SK-N-SH (cell line): ENCODE measurements at regions not wholly inside any gene's neighbourhood (a gene's known extent, or its start where the extent isn't known, plus 50 kb on each side); places are given as distances from the start of the nearest gene placed in this dataset.

Experiments
- CTCF ChIA-PET: fragments of 300-600, 350-600 bp; formaldehyde crosslinking; extraction: SDS; loops from one replicate; lab custom pipeline; 2021; lab: Yijun Ruan, JAX
- POLR2A ChIA-PET: fragments of 350-600 bp; sonication (Branson Sonifier 250); formaldehyde crosslinking; extraction: SDS; loops from one replicate; lab custom pipeline; 2020; ENCODE audit warnings: antibody characterized with exemption, inconsistent platforms; lab: Yijun Ruan, JAX
- DNase-seq: peaks from one replicate; pipeline ENCODE4 v3.0.0; 2012
- H2AFZ ChIP-seq: fragments of 200-600 bp; sonication (generic); 2 replicates; pipeline ENCODE4 v1.8.1; 2016; ENCODE audit warnings: antibody characterized with exemption, mild to moderate bottlenecking, low read depth
- H3F3A ChIP-seq: fragments of 200-600 bp; sonication (generic); replicated peaks from 2 replicates; pipeline ENCODE3; 2016; ENCODE audit warnings: antibody characterized with exemption, mild to moderate bottlenecking; ENCODE audit not compliant: insufficient read depth
- H3K27ac ChIP-seq, 2 experiments: fragments of 200-500 bp in 1 of 2; fragments of 200-600 bp in 1 of 2; sonication (Bioruptor generic) in 1 of 2; sonication (generic), shearing (Covaris generic) in 1 of 2; 2 replicates each; pipeline versions ENCODE4 v1.5.1 to v1.6.1; 2014 to 2016; ENCODE audit warnings: low read depth in 2 of 2, inconsistent platforms in 1 of 2, low read length in 1 of 2, mild to moderate bottlenecking in 1 of 2, mixed read lengths in 1 of 2
- H3K27me3 ChIP-seq: fragments of 200-600 bp; sonication (generic), shearing (Covaris generic); 2 replicates; pipeline ENCODE4 v1.6.1; 2016; ENCODE audit warnings: mixed run types; ENCODE audit not compliant: insufficient read depth
- H3K36me3 ChIP-seq, 2 experiments: fragments of 200-500 bp in 1 of 2; fragments of 200-600 bp in 1 of 2; sonication (Bioruptor generic) in 1 of 2; sonication (generic) in 1 of 2; replicated peaks in 1 of 2; 2 replicates each; pipeline versions ENCODE3 to v1.5.1; 2014 to 2016; ENCODE audit warnings: low read length in 1 of 2, mild to moderate bottlenecking in 1 of 2; ENCODE audit not compliant: insufficient read depth in 2 of 2, control insufficient read depth in 1 of 2
- H3K4me1 ChIP-seq, 2 experiments: fragments of 200-500 bp in 1 of 2; fragments of 200-600 bp in 1 of 2; sonication (Bioruptor generic) in 1 of 2; sonication (generic), shearing (Covaris generic) in 1 of 2; 2 replicates each; pipeline versions ENCODE4 v1.5.1 to v1.6.1; 2014 to 2016; ENCODE audit warnings: low read depth in 1 of 2, low read length in 1 of 2, mixed run types in 1 of 2; ENCODE audit not compliant: insufficient read depth in 2 of 2, control insufficient read depth in 1 of 2
- H3K4me2 ChIP-seq: fragments of 200-600 bp; sonication (generic), shearing (Covaris generic); 2 replicates; pipeline ENCODE4 v1.6.1; 2017; ENCODE audit warnings: mixed run types
- H3K4me3 ChIP-seq, 2 experiments: fragments of 200-500 bp in 1 of 2; fragments of 200-600 bp in 1 of 2; sonication (Bioruptor generic) in 1 of 2; sonication (generic), shearing (Covaris generic) in 1 of 2; 2 replicates each; pipeline versions ENCODE4 v1.5.1 to v1.8.1; 2014 to 2016; ENCODE audit warnings: low read depth in 2 of 2, inconsistent platforms in 1 of 2, low read length in 1 of 2, mild to moderate bottlenecking in 1 of 2, mixed read lengths in 1 of 2, moderate library complexity in 1 of 2
- H3K79me2 ChIP-seq: fragments of 200-600 bp; sonication (generic); 2 replicates; pipeline ENCODE4 v1.8.1; 2017; ENCODE audit warnings: mild to moderate bottlenecking; ENCODE audit not compliant: insufficient read depth
- H3K9ac ChIP-seq: fragments of 200-600 bp; sonication (generic); 2 replicates; pipeline ENCODE4 v1.6.1; 2017; ENCODE audit warnings: mixed run types
- H3K9me2 ChIP-seq: fragments of 200-600 bp; sonication (generic); 2 replicates; pipeline ENCODE4 v1.6.1; 2017; ENCODE audit warnings: mixed run types
- H3K9me3 ChIP-seq: fragments of 200-600 bp; sonication (generic); 2 replicates; pipeline ENCODE4 v1.6.1; 2017; ENCODE audit warnings: mixed run types, mild to moderate bottlenecking, moderate library complexity
- H4K20me1 ChIP-seq: fragments of 200-600 bp; sonication (generic); 2 replicates; pipeline ENCODE4 v1.6.1; 2017; ENCODE audit warnings: mild to moderate bottlenecking, mixed run types; ENCODE audit not compliant: insufficient read depth
- CHD2 ChIP-seq: fragments of 150-350 bp; IDR thresholded peaks from 2 replicates; pipeline ENCODE4 v1.6.1; 2018; ENCODE audit warnings: low read length; ENCODE audit not compliant: partially characterized antibody
- EZH2phosphoT487 ChIP-seq: fragments of 200-600 bp; sonication (generic); IDR thresholded peaks from 2 replicates; pipeline ENCODE4 v1.6.1; 2017; ENCODE audit warnings: low read depth, mixed run types, mild to moderate bottlenecking, antibody characterized with exemption, moderate library complexity, borderline replicate concordance
- FOXJ3 ChIP-seq: sonication (generic); formaldehyde crosslinking; IDR thresholded peaks from 2 replicates; pipeline ENCODE4 v1.5.1; 2020; ENCODE audit warnings: mild to moderate bottlenecking, missing genetic modification reagents
- FOXM1 ChIP-seq: IDR thresholded peaks from 2 replicates; pipeline ENCODE4 v1.4.0; 2012; ENCODE audit warnings: low read depth, mild to moderate bottlenecking
- GATA2 ChIP-seq: sonication (generic); formaldehyde crosslinking; IDR thresholded peaks from 2 replicates; pipeline ENCODE4 v1.5.0; 2020; ENCODE audit warnings: mild to moderate bottlenecking, missing genetic modification reagents
- JUND ChIP-seq: IDR thresholded peaks from 2 replicates; pipeline ENCODE4 v1.4.0; 2012
- MXI1 ChIP-seq: IDR thresholded peaks from 2 replicates; pipeline ENCODE4 v1.6.1; 2012; ENCODE audit warnings: mild to moderate bottlenecking, low read depth, low read length, improper control_type of control experiment
- NFIC ChIP-seq: IDR thresholded peaks from 2 replicates; pipeline ENCODE4 v1.4.0; 2012; ENCODE audit warnings: borderline replicate concordance
- POLR2AphosphoS5 ChIP-seq: IDR thresholded peaks from 2 replicates; pipeline ENCODE4 v1.6.1; 2012; ENCODE audit warnings: low read depth, low read length
- RAD21 ChIP-seq: IDR thresholded peaks from 2 replicates; pipeline ENCODE4 v1.6.1; 2012; ENCODE audit warnings: mild to moderate bottlenecking, low read length
- RCOR1 ChIP-seq: fragments of 150-350 bp; IDR thresholded peaks from 2 replicates; pipeline ENCODE4 v1.6.1; 2017; ENCODE audit warnings: antibody characterized with exemption, low read length
- RFX5 ChIP-seq: IDR thresholded peaks from 2 replicates; pipeline ENCODE4 v1.6.1; 2012; ENCODE audit warnings: mild to moderate bottlenecking, improper control_type of control experiment, low read length
- RXRA ChIP-seq: IDR thresholded peaks from 2 replicates; pipeline ENCODE4 v1.4.0; 2012; ENCODE audit warnings: low read depth, mild to moderate bottlenecking, borderline replicate concordance
- SIN3A ChIP-seq: IDR thresholded peaks from 2 replicates; pipeline ENCODE4 v1.6.1; 2012; ENCODE audit warnings: low read depth, mild to moderate bottlenecking, low read length, moderate library complexity, borderline replicate concordance
- SMC3 ChIP-seq: IDR thresholded peaks from 2 replicates; pipeline ENCODE4 v1.6.1; 2012; ENCODE audit warnings: low read depth, low read length, improper control_type of control experiment
- TAF1 ChIP-seq: IDR thresholded peaks from 2 replicates; pipeline ENCODE4 v1.6.1; 2012; ENCODE audit warnings: low read depth, mild to moderate bottlenecking, low read length, moderate library complexity, borderline replicate concordance
- TEAD4 ChIP-seq: IDR thresholded peaks from 2 replicates; pipeline ENCODE4 v1.4.0; 2012; ENCODE audit warnings: mild to moderate bottlenecking, borderline replicate concordance; ENCODE audit not compliant: insufficient read depth
- USF2 ChIP-seq: fragments of 150-350 bp; IDR thresholded peaks from 2 replicates; pipeline ENCODE4 v1.6.1; 2017; ENCODE audit warnings: antibody characterized with exemption, low read length, low read depth, borderline replicate concordance
- WGBS: methylation state at CpG from one replicate; pipeline ENCODE4 v1.1.6; 2017; ENCODE audit warnings: low lambda C conversion rate; 5-methylcytosine and 5-hydroxymethylcytosine counted together
- TF ChIP-seq, protein P1 (sequence below): IDR thresholded peaks from 2 replicates; pipeline ENCODE4; 2012
- TF ChIP-seq, protein P2 (sequence below): fragments of 200-600 bp; sonication (generic); IDR thresholded peaks from 2 replicates; pipeline ENCODE4 v1.6.1; 2017; ENCODE audit warnings: antibody characterized with exemption, mild to moderate bottlenecking, moderate library complexity
- TF ChIP-seq, protein P3 (sequence below): fragments of 150-350 bp; IDR thresholded peaks from 2 replicates; pipeline ENCODE4 v1.6.1; 2016; ENCODE audit warnings: mild to moderate bottlenecking, low read depth, low read length

- no peaks in the 10 kb centered on the region for H4K20me1 ChIP-seq
- H3K36me3 ChIP-seq: no peaks in the 10 kb centered on the region
- DNase-seq: no peak
- no peak overlapping the region for H2AFZ ChIP-seq
- H3F3A ChIP-seq: no peaks in the 10 kb centered on the region
- H3K4me3 ChIP-seq: no peak overlapping the region
- TF ChIP-seq CHD2 (no peak), RXRA (no peak), USF2 (no peak), POLR2AphosphoS5 (no peak), FOXM1 (no peak)
- TF ChIP-seq, all 33 proteins: peak for 0
- ChIA-PET CTCF (no interaction called here), POLR2A (no interaction called here)
- WGBS: 39% methylated on average over 1 of the region's 1 CpG
- H3K27ac ChIP-seq: no peak overlapping the region
- H3K9me2 ChIP-seq: no peaks in the 10 kb centered on the region; the same call in 1 of the 2 replicates
- no peak overlapping the region for H3K4me2 ChIP-seq
- H3K79me2 ChIP-seq: no peaks in the 10 kb centered on the region
- no peaks in the 10 kb centered on the region for H3K27me3 ChIP-seq
- H3K9me3 ChIP-seq: no peaks in the 10 kb centered on the region
- H3K4me1 ChIP-seq: no peaks in the 10 kb centered on the region
- no peak overlapping the region for H3K9ac ChIP-seq
Observed at GRCh38 chr2:163264341-163264740, 425.8 kb upstream of the KCNH7 start.

GRCh38 chr2:163259489-163259888 lies 420.9 kb upstream of the KCNH7 start:
- H2AFZ ChIP-seq: no peak overlapping the region
- POLR2A ChIA-PET: no interaction called here

GRCh38 chr2:163255086-163255485 lies 416.5 kb upstream of the KCNH7 start:
- TF ChIP-seq GATA2 (CRISPR knock-in tag) (no peak), JUND (no peak), RAD21 (no peak), TEAD4 (no peak), EZH2phosphoT487 (no peak), NFIC (no peak), FOXJ3 (no peak), RXRA (no peak)
- TF ChIP-seq, protein P1, sequence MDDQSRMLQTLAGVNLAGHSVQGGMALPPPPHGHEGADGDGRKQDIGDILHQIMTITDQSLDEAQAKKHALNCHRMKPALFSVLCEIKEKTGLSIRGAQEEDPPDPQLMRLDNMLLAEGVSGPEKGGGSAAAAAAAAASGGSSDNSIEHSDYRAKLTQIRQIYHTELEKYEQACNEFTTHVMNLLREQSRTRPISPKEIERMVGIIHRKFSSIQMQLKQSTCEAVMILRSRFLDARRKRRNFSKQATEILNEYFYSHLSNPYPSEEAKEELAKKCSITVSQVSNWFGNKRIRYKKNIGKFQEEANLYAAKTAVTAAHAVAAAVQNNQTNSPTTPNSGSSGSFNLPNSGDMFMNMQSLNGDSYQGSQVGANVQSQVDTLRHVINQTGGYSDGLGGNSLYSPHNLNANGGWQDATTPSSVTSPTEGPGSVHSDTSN: no peak
- TF ChIP-seq, protein P2, sequence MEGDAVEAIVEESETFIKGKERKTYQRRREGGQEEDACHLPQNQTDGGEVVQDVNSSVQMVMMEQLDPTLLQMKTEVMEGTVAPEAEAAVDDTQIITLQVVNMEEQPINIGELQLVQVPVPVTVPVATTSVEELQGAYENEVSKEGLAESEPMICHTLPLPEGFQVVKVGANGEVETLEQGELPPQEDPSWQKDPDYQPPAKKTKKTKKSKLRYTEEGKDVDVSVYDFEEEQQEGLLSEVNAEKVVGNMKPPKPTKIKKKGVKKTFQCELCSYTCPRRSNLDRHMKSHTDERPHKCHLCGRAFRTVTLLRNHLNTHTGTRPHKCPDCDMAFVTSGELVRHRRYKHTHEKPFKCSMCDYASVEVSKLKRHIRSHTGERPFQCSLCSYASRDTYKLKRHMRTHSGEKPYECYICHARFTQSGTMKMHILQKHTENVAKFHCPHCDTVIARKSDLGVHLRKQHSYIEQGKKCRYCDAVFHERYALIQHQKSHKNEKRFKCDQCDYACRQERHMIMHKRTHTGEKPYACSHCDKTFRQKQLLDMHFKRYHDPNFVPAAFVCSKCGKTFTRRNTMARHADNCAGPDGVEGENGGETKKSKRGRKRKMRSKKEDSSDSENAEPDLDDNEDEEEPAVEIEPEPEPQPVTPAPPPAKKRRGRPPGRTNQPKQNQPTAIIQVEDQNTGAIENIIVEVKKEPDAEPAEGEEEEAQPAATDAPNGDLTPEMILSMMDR: no peak
- TF ChIP-seq, protein P3, sequence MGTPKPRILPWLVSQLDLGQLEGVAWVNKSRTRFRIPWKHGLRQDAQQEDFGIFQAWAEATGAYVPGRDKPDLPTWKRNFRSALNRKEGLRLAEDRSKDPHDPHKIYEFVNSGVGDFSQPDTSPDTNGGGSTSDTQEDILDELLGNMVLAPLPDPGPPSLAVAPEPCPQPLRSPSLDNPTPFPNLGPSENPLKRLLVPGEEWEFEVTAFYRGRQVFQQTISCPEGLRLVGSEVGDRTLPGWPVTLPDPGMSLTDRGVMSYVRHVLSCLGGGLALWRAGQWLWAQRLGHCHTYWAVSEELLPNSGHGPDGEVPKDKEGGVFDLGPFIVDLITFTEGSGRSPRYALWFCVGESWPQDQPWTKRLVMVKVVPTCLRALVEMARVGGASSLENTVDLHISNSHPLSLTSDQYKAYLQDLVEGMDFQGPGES: no peak
- no peak overlapping the region for H3K27ac ChIP-seq
- CTCF ChIA-PET: interaction anchor here (1.5 kb wide), 1 partner anchor 9 kb away, joined by 4 read pairs; no protein-coding TSS in a partner anchor
- H3K4me1 ChIP-seq: peaks cover 0 to 3% of the 10 kb centered on the region in 2 experiments; a peak in 1 of 4 replicates
- H3K9me2 ChIP-seq: no peaks in the 10 kb centered on the region
- H3K4me2 ChIP-seq: no peak overlapping the region
- H2AFZ ChIP-seq: no peak overlapping the region
- H3K27me3 ChIP-seq: no peaks in the 10 kb centered on the region
- no peaks in the 10 kb centered on the region for H3K79me2 ChIP-seq
- no peak overlapping the region for H3K4me3 ChIP-seq
- H3K36me3 ChIP-seq: no peaks in the 10 kb centered on the region
- POLR2A ChIA-PET: no interaction called here
- H3K9ac ChIP-seq: no peak overlapping the region
- no peak for DNase-seq
- H4K20me1 ChIP-seq: no peaks in the 10 kb centered on the region
- no peaks in the 10 kb centered on the region for H3K9me3 ChIP-seq
- no peaks in the 10 kb centered on the region for H3F3A ChIP-seq

More at GRCh38 chr2:163259489-163259888, 420.9 kb upstream of the KCNH7 start:
- no peaks in the 10 kb centered on the region for H3K79me2 ChIP-seq
- H3K9ac ChIP-seq: no peak overlapping the region
- H4K20me1 ChIP-seq: no peaks in the 10 kb centered on the region
- no peaks in the 10 kb centered on the region; the same call in 1 of the 2 replicates for H3K9me2 ChIP-seq
- H3K36me3 ChIP-seq: no peaks in the 10 kb centered on the region
- H3K4me1 ChIP-seq: no peaks in the 10 kb centered on the region
- H3K27me3 ChIP-seq: no peaks in the 10 kb centered on the region
- no peak overlapping the region for H3K4me3 ChIP-seq
- H3F3A ChIP-seq: no peaks in the 10 kb centered on the region
- no peak overlapping the region for H3K4me2 ChIP-seq
- CTCF ChIA-PET: no interaction called here
- TF ChIP-seq SIN3A (no peak), FOXM1 (no peak), TAF1 (no peak), JUND (no peak), RCOR1 (no peak), SMC3 (no peak), RXRA (no peak), TEAD4 (no peak), MXI1 (no peak), RAD21 (no peak), RFX5 (no peak)
- H3K27ac ChIP-seq: no peak overlapping the region
- DNase-seq: no peak
- H3K9me3 ChIP-seq: no peaks in the 10 kb centered on the region
